ENCODE measurements at regions not wholly inside any gene's neighbourhood (a gene's known extent, or its start where the extent isn't known, plus 50 kb on each side); places are given as distances from the start of the nearest gene placed in this dataset.

- DNase-seq (ENCODE audit: low read depth in 2 of 2) = no peak
Measured at GRCh38 chr10:62708569-62708968, 96.0 kb upstream of the ADO start.

GRCh38 chr10:62709200-62709599 lies 95.3 kb upstream of the ADO start:
- no peak for DNase-seq (ENCODE audit: low read depth in 2 of 2)

- DNase-seq (ENCODE audit: low read depth in 2 of 2) = no peak
Measured at GRCh38 chr10:62710182-62710581, 94.3 kb upstream of the ADO start.

GRCh38 chr10:62715383-62715782 lies 89.1 kb upstream of the ADO start:
- DNase-seq (ENCODE audit: low read depth in 2 of 2) = no peak

GRCh38 chr10:62718585-62718984 lies 85.9 kb upstream of the ADO start:
- DNase-seq (ENCODE audit: low read depth in 2 of 2) = no peak

- no peak for DNase-seq (ENCODE audit: low read depth in 2 of 2)
Measured at GRCh38 chr10:62719061-62719460, 85.5 kb upstream of the ADO start.

- no peak for DNase-seq (ENCODE audit: low read depth in 2 of 2)
Measured at GRCh38 chr10:62721687-62722086, 82.8 kb upstream of the ADO start.

- no peak for DNase-seq (ENCODE audit: low read depth in 2 of 2)
Measured at GRCh38 chr10:62723375-62723774, 81.1 kb upstream of the ADO start.

- no peak for DNase-seq (ENCODE audit: low read depth in 2 of 2)
Measured at GRCh38 chr10:62724465-62724864, 80.1 kb upstream of the ADO start.

GRCh38 chr10:62726142-62726541 lies 78.4 kb upstream of the ADO start:
- DNase-seq (ENCODE audit: low read depth in 2 of 2) = peak; percentile 60 to 66

GRCh38 chr10:62726638-62727037 lies 77.9 kb upstream of the ADO start:
- no peak for DNase-seq (ENCODE audit: low read depth in 2 of 2)

- DNase-seq (ENCODE audit: low read depth in 2 of 2) = no peak
Measured at GRCh38 chr10:62727934-62728333, 76.6 kb upstream of the ADO start.

GRCh38 chr10:62728479-62728878 lies 76.0 kb upstream of the ADO start:
- DNase-seq (ENCODE audit: low read depth in 2 of 2) = no peak

- peak; percentile 58 to 63 for DNase-seq (ENCODE audit: low read depth in 2 of 2)
Measured at GRCh38 chr10:62732841-62733653, 71.5 kb upstream of the ADO start.

- no peak for DNase-seq (ENCODE audit: low read depth in 2 of 2)
Measured at GRCh38 chr10:62733654-62734293, 70.7 kb upstream of the ADO start.

GRCh38 chr10:62734781-62735463 lies 69.6 kb upstream of the ADO start:
- no peak for DNase-seq (ENCODE audit: low read depth in 2 of 2)

- DNase-seq (ENCODE audit: low read depth in 2 of 2) = peak; percentile 30 to 46
Measured at GRCh38 chr10:62735464-62736167, 68.9 kb upstream of the ADO start.

GRCh38 chr10:62736168-62736546 lies 68.4 kb upstream of the ADO start:
- DNase-seq (ENCODE audit: low read depth in 2 of 2) = no peak

GRCh38 chr10:62738916-62739315 lies 65.6 kb upstream of the ADO start:
- no peak for DNase-seq (ENCODE audit: low read depth in 2 of 2)

GRCh38 chr10:62740885-62741745 lies 63.4 kb upstream of the ADO start:
- DNase-seq (ENCODE audit: low read depth in 2 of 2) = no peak

- no peak for DNase-seq (ENCODE audit: low read depth in 2 of 2)
Measured at GRCh38 chr10:62741996-62742395, 62.5 kb upstream of the ADO start.

All from stimulated activated CD8-positive, alpha-beta memory T cell treated with anti-CD3 and anti-CD28 coated beads, Interleukin-7, amount 100 ng/mL, for 4 hours (primary cell).